Transverse colon (tissue), 4 donors: ENCODE measurements at regions not wholly inside any gene's neighbourhood (a gene's known extent, or its start where the extent isn't known, plus 50 kb on each side); places are given as distances from the start of the nearest gene placed in this dataset.

Experiments used
- DNase-seq: peaks from one replicate; pipeline ENCODE4 v3.0.0-alpha.2; 2019
- H3K27ac ChIP-seq, 4 donors: fragments of 200-600 bp; sonication (generic); 2 replicates each; pipeline ENCODE4 v1.5.1; 2016 to 2018; ENCODE audit warnings: inconsistent platforms in 4 of 4
- H3K27me3 ChIP-seq: fragments of 200-600 bp; sonication (generic); 2 replicates; pipeline ENCODE4 v1.5.1; 2017; ENCODE audit warnings: inconsistent platforms
- H3K36me3 ChIP-seq, 4 donors: fragments of 200-600 bp; sonication (generic); 2 replicates each; pipeline ENCODE4 v1.5.1; 2017 to 2019; ENCODE audit warnings: inconsistent platforms in 4 of 4
- H3K4me1 ChIP-seq, 4 donors: fragments of 200-600 bp; sonication (generic); 2 replicates each; pipeline ENCODE4 v1.5.1; 2017 to 2020; ENCODE audit warnings: inconsistent platforms in 4 of 4
- H3K4me3 ChIP-seq, 4 donors: fragments of 200-600 bp; sonication (generic); 1 replicate in 1 of 4; 2 replicates in 3 of 4; pipeline versions ENCODE4 v1.5.1 to v1.6.1; 2017 to 2019; ENCODE audit warnings: inconsistent platforms in 4 of 4
- H3K9me3 ChIP-seq, 2 donors: fragments of 200-600 bp; sonication (generic); 2 replicates each; pipeline ENCODE4 v1.5.1; 2017 to 2019; ENCODE audit warnings: inconsistent platforms in 2 of 2
- CTCF ChIP-seq, 5 experiments: fragments of 200-600 bp in 3 of 5; fragments of 450-650 bp in 2 of 5; sonication (generic) in 3 of 5; IDR thresholded peaks; 1 replicate in 2 of 5; 2 replicates in 3 of 5; pipeline ENCODE4 v1.5.1; 2016 to 2017; ENCODE audit warnings: antibody characterized with exemption in 5 of 5, inconsistent platforms in 3 of 5, mild to moderate bottlenecking in 2 of 5, moderate library complexity in 1 of 5
- EP300 ChIP-seq: sonication (generic); formaldehyde crosslinking; IDR thresholded peaks from one replicate; pipeline ENCODE4 v1.6.1; 2017; ENCODE audit warnings: antibody characterized with exemption, low read depth
- POLR2A ChIP-seq: fragments of 450-650 bp; IDR thresholded peaks from one replicate; pipeline ENCODE4 v1.6.1; 2016; ENCODE audit warnings: antibody characterized with exemption, mild to moderate bottlenecking, moderate library complexity
- POLR2AphosphoS5 ChIP-seq, 3 donors: sonication (generic); formaldehyde crosslinking; IDR thresholded peaks; one replicate each; pipeline ENCODE4 v1.6.1; 2016; ENCODE audit warnings: antibody characterized with exemption in 3 of 3
- WGBS, 2 donors: methylation state at CpG; one replicate each; pipeline ENCODE4 v1.1.5; 2018; ENCODE audit warnings: low coverage in 1 of 2; 5-methylcytosine and 5-hydroxymethylcytosine counted together
- in situ Hi-C, 4 donors: fragments of 200-750 bp; cut with MboI; loops; one replicate each; pipeline versions ENCODE4 v1.15.0 to v1.15.1; 2017; ENCODE audit warnings: low sequenced_read_pairs in 3 of 4, low pct_ligation_motif_present in 1 of 4, low pct_unique_long_range_greater_than_20kb in 1 of 4
- intact Hi-C: fragments of 100-400 bp; cut with DNase I; formaldehyde crosslinking; loops from one replicate; pipeline ENCODE4 v1.15.1; 2023; ENCODE audit warnings: low total_unique reads

GRCh38 chr7:110027385-110027784, 1063.5 kb upstream of the LRRN3 start:
- 55 to 64% methylated on average over 3 of the region's 3 CpGs for WGBS, 2 donors
- Histone ChIP-seq H3K4me3 (no peak overlapping the region), H3K27ac (no peak overlapping the region), H3K4me1 (no peaks in the 10 kb centered on the region), H3K9me3 (no peaks in the 10 kb centered on the region), H3K27me3 (no peaks in the 10 kb centered on the region), H3K36me3 (no peaks in the 10 kb centered on the region)
- in situ Hi-C loops: no loop called here
- DNase-seq: no peak
- no peak for TF ChIP-seq CTCF (IDR thresholded peaks at IDR 0.05)
- TF ChIP-seq POLR2A: no peak
- intact Hi-C loops: no loop called here

- in situ Hi-C loops (no loop called here), intact Hi-C loops (no loop called here)
- no peak overlapping the region for H3K27ac ChIP-seq
- H3K9me3 ChIP-seq: no peaks in the 10 kb centered on the region
- no peak overlapping the region for H3K4me3 ChIP-seq
- H3K36me3 ChIP-seq: no peaks in the 10 kb centered on the region
- no peak for TF ChIP-seq CTCF (IDR thresholded peaks at IDR 0.05)
- H3K4me1 ChIP-seq: no peaks in the 10 kb centered on the region
- H3K27me3 ChIP-seq: no peaks in the 10 kb centered on the region
- WGBS, 2 donors: 93% methylated on average over 1 of the region's 1 CpG
- DNase-seq: no peak
Observed at GRCh38 chr7:110043519-110043918, 1047.4 kb upstream of the LRRN3 start.

GRCh38 chr7:110050785-110051184, 1040.1 kb upstream of the LRRN3 start:
- WGBS, 2 donors: 63 to 70% methylated on average over 2 of the region's 2 CpGs
- Histone ChIP-seq H3K27ac (no peak overlapping the region), H3K36me3 (no peaks in the 10 kb centered on the region), H3K9me3 (no peaks in the 10 kb centered on the region), H3K27me3 (no peaks in the 10 kb centered on the region), H3K4me3 (no peak overlapping the region), H3K4me1 (no peaks in the 10 kb centered on the region)
- TF ChIP-seq EP300: no peak
- TF ChIP-seq POLR2AphosphoS5 (IDR thresholded peaks at IDR 0.05): no peak
- no peak for TF ChIP-seq CTCF (IDR thresholded peaks at IDR 0.05)
- no peak for TF ChIP-seq POLR2A
- DNase-seq: no peak
- in situ Hi-C loops: no loop called here
- intact Hi-C loops: no loop called here

GRCh38 chr7:110051372-110051771, 1039.6 kb upstream of the LRRN3 start:
- in situ Hi-C loops: no loop called here
- H3K4me1 ChIP-seq: no peaks in the 10 kb centered on the region
- H3K27me3 ChIP-seq: no peaks in the 10 kb centered on the region
- no peak overlapping the region for H3K27ac ChIP-seq
- intact Hi-C loops: no loop called here
- no peak for DNase-seq
- H3K4me3 ChIP-seq: no peak overlapping the region
- TF ChIP-seq POLR2AphosphoS5 (IDR thresholded peaks at IDR 0.05) (no peak), POLR2A (no peak), CTCF (IDR thresholded peaks at IDR 0.05) (no peak), EP300 (no peak)
- WGBS, 2 donors: 43 to 71% methylated on average over 2 of the region's 2 CpGs
- H3K9me3 ChIP-seq: no peaks in the 10 kb centered on the region
- no peaks in the 10 kb centered on the region for H3K36me3 ChIP-seq
